ENCODE measurements at regions not wholly inside any gene's neighbourhood (a gene's known extent, or its start where the extent isn't known, plus 50 kb on each side); places are given as distances from the start of the nearest gene placed in this dataset.

GRCh38 chr16:77117707-77118106, 73.3 kb upstream of the MON1B start:
- no peak for TF ChIP-seq CTCF (IDR thresholded peaks at IDR 0.05)
- TF ChIP-seq POLR2A (IDR thresholded peaks at IDR 0.05; ENCODE audit: low read depth) = no peak
- TF ChIP-seq EP300 (IDR thresholded peaks at IDR 0.05) = no peak
- TF ChIP-seq POLR2AphosphoS5 (IDR thresholded peaks at IDR 0.05) = no peak
